Neural cell (in vitro differentiated cells): ENCODE measurements at regions not wholly inside any gene's neighbourhood (a gene's known extent, or its start where the extent isn't known, plus 50 kb on each side); places are given as distances from the start of the nearest gene placed in this dataset.
"Not testable (repeated sequence)": the region's sequence is repeated elsewhere in the genome, so short reads cannot be mapped to it uniquely, and the experiment has no call there.

ENCODE experiments used
- H2AFZ ChIP-seq: fragments of 200-600, 300-800 bp; sonication (generic), shearing (Covaris generic); 2 replicates; pipeline ENCODE4 v1.6.0; 2014; ENCODE audit warnings: low read depth, mild to moderate bottlenecking, antibody characterized with exemption, low read length, moderate library complexity
- H3F3A ChIP-seq: fragments of 200-600 bp; shearing (Covaris generic); 2 replicates; pipeline ENCODE4 v1.6.1; 2016; ENCODE audit warnings: mild to moderate bottlenecking, moderate library complexity, mixed read lengths, antibody characterized with exemption, low read length; ENCODE audit not compliant: insufficient read depth, poor library complexity, severe bottlenecking
- H3K27ac ChIP-seq: fragments of 200-600, 300-800 bp; sonication (generic), shearing (Covaris generic); 2 replicates; pipeline ENCODE4 v1.5.1; 2014; ENCODE audit warnings: mild to moderate bottlenecking, low read length, moderate library complexity
- H3K27me3 ChIP-seq: fragments of 300-800, 200-600 bp; sonication (generic), shearing (Covaris generic); 2 replicates; pipeline ENCODE4 v1.6.0; 2014; ENCODE audit warnings: mild to moderate bottlenecking, low read depth, low read length, moderate library complexity; ENCODE audit not compliant: insufficient read depth
- H3K36me3 ChIP-seq: fragments of 300-800, 200-600 bp; sonication (generic), shearing (Covaris generic); 2 replicates; pipeline ENCODE4 v1.5.1; 2014; ENCODE audit warnings: mild to moderate bottlenecking, antibody characterized with exemption, low read length, moderate library complexity; ENCODE audit not compliant: insufficient read depth
- H3K4me2 ChIP-seq: fragments of 300-800, 200-600 bp; sonication (generic), shearing (Covaris generic); 2 replicates; pipeline ENCODE4 v1.6.0; 2014; ENCODE audit warnings: mild to moderate bottlenecking, low read length
- H3K4me3 ChIP-seq: fragments of 300-800, 200-600 bp; sonication (generic), shearing (Covaris generic); 2 replicates; pipeline ENCODE4 v1.5.1; 2014; ENCODE audit warnings: mild to moderate bottlenecking, low read length, moderate library complexity
- H3K79me2 ChIP-seq: fragments of 200-600 bp; shearing (Covaris generic); replicated peaks from 2 replicates; pipeline ENCODE4 v1.6.0; 2014; ENCODE audit warnings: mild to moderate bottlenecking, low read length, moderate library complexity; ENCODE audit not compliant: insufficient read depth
- H3K9ac ChIP-seq: fragments of 300-800, 200-600 bp; sonication (generic), shearing (Covaris generic); 2 replicates; pipeline ENCODE4 v1.6.1; 2016; ENCODE audit warnings: mild to moderate bottlenecking, low read length, mixed read lengths
- H3K9me2 ChIP-seq: fragments of 200-600 bp; shearing (Covaris generic); 2 replicates; pipeline ENCODE4 v1.6.1; 2016; ENCODE audit warnings: mild to moderate bottlenecking, low read length, mixed read lengths; ENCODE audit not compliant: insufficient read depth
- H3K9me3 ChIP-seq: fragments of 200-600, 300-800 bp; sonication (generic), shearing (Covaris generic); 2 replicates; pipeline ENCODE4 v1.6.1; 2016; ENCODE audit warnings: mild to moderate bottlenecking, mixed run types, low read length, moderate library complexity, mixed read lengths
- H4K20me1 ChIP-seq: fragments of 200-600 bp; shearing (Covaris generic); 2 replicates; pipeline ENCODE4 v1.6.1; 2016; ENCODE audit warnings: mild to moderate bottlenecking, mixed run types; ENCODE audit not compliant: insufficient read depth
- CTCF ChIP-seq: fragments of 450-650 bp; IDR thresholded peaks from 2 replicates; pipeline ENCODE4 v1.5.1; 2014; ENCODE audit warnings: antibody characterized with exemption, mild to moderate bottlenecking, moderate library complexity; ENCODE audit not compliant: poor library complexity, severe bottlenecking
- EZH2 ChIP-seq: fragments of 200-600, 300-800 bp; shearing (Covaris generic), sonication (generic); IDR thresholded peaks from 2 replicates; pipeline ENCODE4 v1.6.1; 2014; ENCODE audit warnings: antibody characterized with exemption, low read length, borderline replicate concordance, mild to moderate bottlenecking; ENCODE audit not compliant: insufficient read depth, poor library complexity, severe bottlenecking
- MXI1 ChIP-seq: fragments of 450-650 bp; conservative IDR thresholded peaks from 2 replicates; pipeline ENCODE4 v1.6.1; 2014; ENCODE audit warnings: antibody characterized with exemption, mild to moderate bottlenecking; ENCODE audit not compliant: poor library complexity, severe bottlenecking
- RAD21 ChIP-seq: fragments of 450-650 bp; conservative IDR thresholded peaks from 2 replicates; pipeline ENCODE4 v1.6.1; 2014; ENCODE audit warnings: antibody characterized with exemption, mild to moderate bottlenecking, moderate library complexity
- REST ChIP-seq: IDR thresholded peaks from 2 replicates; pipeline ENCODE4 v1.6.1; 2012; ENCODE audit warnings: borderline replicate concordance
- SMC3 ChIP-seq: fragments of 450-650 bp; conservative IDR thresholded peaks from 2 replicates; pipeline ENCODE4 v1.6.1; 2014; ENCODE audit warnings: antibody characterized with exemption, mild to moderate bottlenecking, moderate library complexity; ENCODE audit not compliant: poor library complexity
- TAF1 ChIP-seq: IDR thresholded peaks from 2 replicates; pipeline ENCODE4 v1.6.1; 2012; ENCODE audit warnings: low read depth

- Histone ChIP-seq H3K9me2 (no peaks in the 10 kb centered on the region), H3K27me3 (no peaks in the 10 kb centered on the region), H3K79me2 (no peaks in the 10 kb centered on the region), H3F3A (no peaks in the 10 kb centered on the region), H4K20me1 (no peaks in the 10 kb centered on the region), H3K4me2 (no peak overlapping the region), H3K9ac (no peak overlapping the region), H3K36me3 (no peaks in the 10 kb centered on the region), H3K27ac (no peak overlapping the region), H3K4me3 (no peak overlapping the region), H2AFZ (no peak overlapping the region), H3K9me3 (peaks cover 2% of the 10 kb centered on the region)
- TF ChIP-seq MXI1 (no peak), REST (no peak), EZH2 (no peak), TAF1 (no peak), RAD21 (no peak), CTCF (no peak), SMC3 (no peak)
Measured at GRCh38 chr11:13136272-13136596, 127.1 kb downstream of the RASSF10 start.

GRCh38 chr11:13137844-13138301 lies 128.8 kb downstream of the RASSF10 start:
- no peak for TF ChIP-seq EZH2
- Histone ChIP-seq H3K9ac (no peak overlapping the region), H4K20me1 (no peaks in the 10 kb centered on the region), H3F3A (no peaks in the 10 kb centered on the region), H3K9me3 (no peaks in the 10 kb centered on the region), H3K4me2 (no peak overlapping the region), H3K36me3 (no peaks in the 10 kb centered on the region), H3K79me2 (no peaks in the 10 kb centered on the region), H3K4me3 (no peak overlapping the region), H2AFZ (no peak overlapping the region), H3K9me2 (no peaks in the 10 kb centered on the region), H3K27me3 (no peaks in the 10 kb centered on the region), H3K27ac (no peak overlapping the region)

DNA sequence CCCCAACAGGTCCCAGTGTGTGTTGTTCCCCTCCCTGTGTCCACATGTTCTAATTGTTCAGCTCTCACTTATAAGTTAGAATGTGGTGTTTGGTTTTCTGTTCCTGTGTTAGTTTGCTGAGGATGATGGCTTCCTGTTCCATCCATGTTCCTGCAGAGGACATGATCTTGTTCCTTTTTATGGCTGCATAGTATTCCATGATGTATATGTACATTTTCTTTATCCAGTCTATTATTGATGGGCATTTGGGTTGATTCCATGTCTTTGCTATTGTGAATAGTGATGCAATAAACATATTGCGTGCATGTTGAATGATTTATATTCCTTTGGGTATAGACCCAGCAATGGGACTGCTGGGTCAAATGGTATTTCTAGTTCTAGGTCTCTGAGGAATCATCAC lies 130.0 kb downstream of the RASSF10 start:
- H3K79me2 ChIP-seq, H3K9me3 ChIP-seq, H3K4me2 ChIP-seq, H3K36me3 ChIP-seq, H4K20me1 ChIP-seq, H3K4me3 ChIP-seq, H3K27ac ChIP-seq, H2AFZ ChIP-seq, H3K27me3 ChIP-seq, H3K9me2 ChIP-seq, H3K9ac ChIP-seq, H3F3A ChIP-seq: not testable (repeated sequence)
